ENCODE measurements at regions not wholly inside any gene's neighbourhood (a gene's known extent, or its start where the extent isn't known, plus 50 kb on each side); places are given as distances from the start of the nearest gene placed in this dataset.
"Not testable (repeated sequence)": the region's sequence is repeated elsewhere in the genome, so short reads cannot be mapped to it uniquely, and the experiment has no call there.

GRCh38 chr6:119879731-119880130 lies 530.2 kb upstream of the MAN1A1 start:
- no peak for DNase-seq

GRCh38 chr6:119874381-119874780 lies 524.8 kb upstream of the MAN1A1 start:
- no peak for DNase-seq

- DNase-seq: no peak
Measured at GRCh38 chr6:119873107-119873506, 523.5 kb upstream of the MAN1A1 start.

GRCh38 chr6:119871520-119871919 lies 522.0 kb upstream of the MAN1A1 start:
- no peak for DNase-seq

- DNase-seq: no peak
Measured at GRCh38 chr6:119865466-119866350, 516.1 kb upstream of the MAN1A1 start.

- DNase-seq: no peak
Measured at GRCh38 chr6:119862719-119863118, 513.2 kb upstream of the MAN1A1 start.

GRCh38 chr6:119858901-119859300 lies 509.3 kb upstream of the MAN1A1 start:
- DNase-seq: no peak

GRCh38 chr6:119856136-119856535 lies 506.6 kb upstream of the MAN1A1 start:
- no peak for DNase-seq

GRCh38 chr6:119848696-119849095 lies 499.1 kb upstream of the MAN1A1 start:
- no peak for DNase-seq

- DNase-seq: no peak
Measured at GRCh38 chr6:119845161-119845560, 495.6 kb upstream of the MAN1A1 start.

GRCh38 chr6:119844387-119844786 lies 494.8 kb upstream of the MAN1A1 start:
- DNase-seq: no peak

GRCh38 chr6:119842191-119842590 lies 492.6 kb upstream of the MAN1A1 start:
- no peak for DNase-seq

GRCh38 chr6:119838043-119838442 lies 488.5 kb upstream of the MAN1A1 start:
- DNase-seq: no peak

GRCh38 chr6:119834418-119834817 lies 484.9 kb upstream of the MAN1A1 start:
- no peak for DNase-seq

- DNase-seq: no peak
Measured at GRCh38 chr6:119832411-119832810, 482.9 kb upstream of the MAN1A1 start.

GRCh38 chr6:119830494-119831295 lies 481.1 kb upstream of the MAN1A1 start:
- no peak for DNase-seq

GRCh38 chr6:119830069-119830468 lies 480.5 kb upstream of the MAN1A1 start:
- no peak for DNase-seq

- DNase-seq: not testable (repeated sequence)
Measured at GRCh38 chr6:119829499-119829898, 479.9 kb upstream of the MAN1A1 start.

GRCh38 chr6:119829006-119829405 lies 479.4 kb upstream of the MAN1A1 start:
- no peak for DNase-seq

GRCh38 chr6:119821380-119821779 lies 471.8 kb upstream of the MAN1A1 start:
- no peak for DNase-seq

GRCh38 chr6:119818876-119819275 lies 469.3 kb upstream of the MAN1A1 start:
- DNase-seq: no peak

GRCh38 chr6:119814609-119815400 lies 465.2 kb upstream of the MAN1A1 start:
- no peak for DNase-seq

All from renal pelvis (tissue), 1 donor.